GM12878 (cell line): ENCODE measurements at regions not wholly inside any gene's neighbourhood (a gene's known extent, or its start where the extent isn't known, plus 50 kb on each side); places are given as distances from the start of the nearest gene placed in this dataset.

Experiments used
- ATAC-seq: fragments of 200-7000 bp; cut with Tn5 transposase; 3 replicates; pipeline ENCODE4 v1.9.1; 2020; ENCODE audit warnings: mild to moderate bottlenecking, moderate library complexity
- BruUV-seq: library from RNA; stranded (reverse); fragments of 400-500 nt; replicated peaks from 2 replicates; lab custom pipeline; 2021; lab: Mats Ljungman, UMichigan
- CTCF ChIA-PET: fragments of 300-600 bp; sonication (Branson Sonifier 250); formaldehyde crosslinking; extraction: SDS; loops from one replicate; lab custom pipeline; 2021; ENCODE audit warnings: inconsistent platforms; lab: Yijun Ruan, JAX
- POLR2A ChIA-PET: fragments of 350-600 bp; formaldehyde crosslinking; extraction: SDS; loops from one replicate; lab custom pipeline; 2021; ENCODE audit warnings: inconsistent platforms; lab: Charles Lee
- RAD21 ChIA-PET: fragments of 300-600 bp; sonication (Branson Sonifier 250); formaldehyde crosslinking; loops from one replicate; lab custom pipeline; 2023; ENCODE audit warnings: antibody characterized with exemption; ENCODE audit not compliant: unreplicated experiment; lab: Charles Lee
- SMC1A ChIA-PET: fragments of 300-600 bp; sonication (Branson Sonifier 250); formaldehyde crosslinking; loops from one replicate; lab custom pipeline; 2023; ENCODE audit not compliant: unreplicated experiment, uncharacterized antibody; lab: Charles Lee
- DNase-seq: peaks from one replicate; pipeline ENCODE4 v3.0.0-alpha.2; 2011; ENCODE audit warnings: low read depth, low spot score
- FAIRE-seq: peaks from 3 replicates; lab custom pipeline; 2011; peaks lifted over from hg19 to GRCh38; lab: Jason Lieb, UNC
- H2AFZ ChIP-seq: 2 replicates; pipeline ENCODE4 v1.6.0; 2011; ENCODE audit warnings: low read depth, low read length, control low read depth; ENCODE audit not compliant: control insufficient read depth
- H3K27ac ChIP-seq: 2 replicates; pipeline ENCODE4 v1.5.1; 2011; ENCODE audit warnings: control low read depth; ENCODE audit not compliant: control insufficient read depth, insufficient read depth
- H3K27me3 ChIP-seq, 2 experiments: replicated peaks in 1 of 2; 2 replicates each; pipeline versions ENCODE4 v1.6.0 to v1.6.1; 2011; ENCODE audit warnings: low read length in 1 of 2; ENCODE audit not compliant: control insufficient read depth in 2 of 2, insufficient read depth in 2 of 2
- H3K36me3 ChIP-seq, 2 experiments: 2 replicates each; pipeline ENCODE4 v1.5.1; 2011; ENCODE audit warnings: low read length in 1 of 2; ENCODE audit not compliant: control insufficient read depth in 2 of 2, insufficient read depth in 2 of 2
- H3K4me1 ChIP-seq: 2 replicates; pipeline ENCODE4 v1.6.1; 2011; ENCODE audit warnings: mild to moderate bottlenecking, low read length, moderate library complexity, mixed read lengths; ENCODE audit not compliant: control insufficient read depth, insufficient read depth
- H3K4me2 ChIP-seq: 2 replicates; pipeline ENCODE4 v1.6.0; 2011; ENCODE audit warnings: control low read depth; ENCODE audit not compliant: control insufficient read depth, insufficient read depth
- H3K4me3 ChIP-seq: fragments of 200-600 bp; sonication (generic); 2 replicates; pipeline ENCODE4 v1.5.1; 2016
- H3K79me2 ChIP-seq: 2 replicates; pipeline ENCODE4 v1.6.0; 2011; ENCODE audit warnings: low read length; ENCODE audit not compliant: control insufficient read depth, insufficient read depth
- H3K9ac ChIP-seq: 2 replicates; pipeline ENCODE4 v1.8.0; 2011; ENCODE audit warnings: low read length, control low read depth, mixed read lengths; ENCODE audit not compliant: control insufficient read depth, insufficient read depth
- H3K9me3 ChIP-seq: replicated peaks from 3 replicates; pipeline ENCODE4 v1.5.1; 2011; ENCODE audit warnings: mild to moderate bottlenecking, low read length; ENCODE audit not compliant: control insufficient read depth, insufficient read depth
- H4K20me1 ChIP-seq: 2 replicates; pipeline ENCODE4 v1.6.0; 2011; ENCODE audit not compliant: control insufficient read depth, insufficient read depth
- BRCA1 ChIP-seq: IDR thresholded peaks from 2 replicates; pipeline ENCODE4 v1.6.1; 2011; ENCODE audit warnings: low read depth, low read length, improper control_type of control experiment
- CTCF ChIP-seq, 3 experiments: IDR thresholded peaks in 2 of 3; conservative IDR thresholded peaks in 1 of 3; 2 replicates each; pipeline ENCODE4 v1.5.1; 2011; ENCODE audit warnings: low read depth in 3 of 3, low read length in 3 of 3, mild to moderate bottlenecking in 3 of 3, control low read depth in 2 of 3, moderate library complexity in 2 of 3, inconsistent platforms in 1 of 3, mixed read lengths in 1 of 3; ENCODE audit not compliant: control insufficient read depth in 2 of 3, insufficient read depth in 1 of 3; ENCODE audit errors: extremely low read depth in 1 of 3
- EED ChIP-seq: sonication (generic); IDR thresholded peaks from 2 replicates; pipeline ENCODE4 v1.6.1; 2016; ENCODE audit warnings: antibody characterized with exemption, low read depth
- ETV6 ChIP-seq, 2 experiments: fragments of 450-650 bp in 1 of 2; IDR thresholded peaks in 1 of 2; conservative IDR thresholded peaks in 1 of 2; 2 replicates each; pipeline ENCODE4 v1.6.1; 2014; ENCODE audit warnings: antibody characterized with exemption in 1 of 2, borderline replicate concordance in 1 of 2, low read depth in 1 of 2, mild to moderate bottlenecking in 1 of 2, moderate library complexity in 1 of 2
- HDAC2 ChIP-seq: fragments of 200-600 bp; sonication (generic); IDR thresholded peaks from 2 replicates; pipeline ENCODE4 v1.6.1; 2017
- KLF5 ChIP-seq: fragments of 450-650 bp; IDR thresholded peaks from 2 replicates; pipeline ENCODE4 v1.6.1; 2014; ENCODE audit warnings: mild to moderate bottlenecking; ENCODE audit not compliant: partially characterized antibody
- NR2C1 ChIP-seq: fragments of 450-650 bp; IDR thresholded peaks from 2 replicates; pipeline ENCODE4 v1.6.1; 2017; ENCODE audit warnings: antibody characterized with exemption, mild to moderate bottlenecking, moderate library complexity
- PAX5 ChIP-seq: IDR thresholded peaks from 2 replicates; pipeline ENCODE4 v1.6.1; 2011; ENCODE audit warnings: low read depth, low read length, borderline replicate concordance
- PAX8 ChIP-seq: fragments of 450-650 bp; IDR thresholded peaks from 2 replicates; pipeline ENCODE4 v1.6.1; 2017; ENCODE audit warnings: mild to moderate bottlenecking, moderate library complexity
- POLR2A ChIP-seq: IDR thresholded peaks from 2 replicates; pipeline ENCODE4 v1.6.1; 2011; ENCODE audit warnings: low read depth, mild to moderate bottlenecking, low read length
- SKIL ChIP-seq: fragments of 450-650 bp; IDR thresholded peaks from 2 replicates; pipeline ENCODE4 v1.6.1; 2017; ENCODE audit warnings: mild to moderate bottlenecking, low read depth, inconsistent platforms; ENCODE audit not compliant: poor library complexity, severe bottlenecking
- SMC3 ChIP-seq: IDR thresholded peaks from 2 replicates; pipeline ENCODE4 v1.6.1; 2011; ENCODE audit warnings: low read length, improper control_type of control experiment, borderline replicate concordance
- STAT3 ChIP-seq: IDR thresholded peaks from 2 replicates; pipeline ENCODE4 v1.6.1; 2011; ENCODE audit warnings: low read depth, low read length, improper control_type of control experiment
- YBX1 ChIP-seq: fragments of 450-650 bp; IDR thresholded peaks from 2 replicates; pipeline ENCODE4 v1.6.1; 2016; ENCODE audit warnings: antibody characterized with exemption
- ZBTB33 ChIP-seq: fragments of 450-650 bp; IDR thresholded peaks from 2 replicates; pipeline ENCODE4 v1.6.1; 2017; ENCODE audit warnings: mild to moderate bottlenecking
- ZNF217 ChIP-seq: fragments of 450-650 bp; IDR thresholded peaks from 2 replicates; pipeline ENCODE4 v1.6.1; 2017; ENCODE audit warnings: antibody characterized with exemption, mild to moderate bottlenecking
- WGBS: methylation state at CpG from one replicate; pipeline ENCODE4 v1.1.6; 2016; ENCODE audit warnings: low lambda C conversion rate; ENCODE audit not compliant: insufficient replicate concordance, insufficient coverage; ENCODE audit errors: missing lambda C conversion rate; 5-methylcytosine and 5-hydroxymethylcytosine counted together
- in situ Hi-C: fragments of 300-500 bp; cut with MboI; formaldehyde crosslinking; loops from 9 replicates; pipeline ENCODE4 v1.14.3; 2018; ENCODE audit warnings: mixed read lengths
- intact Hi-C: fragments of 100-400 bp; cut with micrococcal nuclease; formaldehyde crosslinking; loops from one replicate; pipeline ENCODE4 v1.14.2; 2022; ENCODE audit not compliant: unreplicated experiment

GRCh38 chr9:129405827-129406213 is 215.1 kb downstream of the C9orf50 start (continued):
- TF ChIP-seq PAX8 (no peak), ZNF217 (no peak), EED (no peak), KLF5 (no peak)

- no peaks in the 10 kb centered on the region for H4K20me1 ChIP-seq
- RAD21 ChIA-PET = no interaction called here
- POLR2A ChIA-PET = no interaction called here
- no peak for ATAC-seq
- no peak overlapping the region for H2AFZ ChIP-seq
- no peaks in the 10 kb centered on the region; the same call in 2 of the 3 replicates for H3K9me3 ChIP-seq
- 37% methylated on average over 12 of the region's 13 CpGs for WGBS
- BruUV-seq = no TSS peak
- DNase-seq = no peak
- no peak overlapping the region for H3K4me2 ChIP-seq
- CTCF ChIA-PET = no interaction called here
- FAIRE-seq = no peak
- H3K9ac ChIP-seq = no peak overlapping the region
- in situ Hi-C loops (no loop called here), intact Hi-C loops (no loop called here)
- no peaks in the 10 kb centered on the region for H3K79me2 ChIP-seq
- no peaks in the 10 kb centered on the region for H3K27me3 ChIP-seq
- H3K36me3 ChIP-seq = no peaks in the 10 kb centered on the region
- SMC1A ChIA-PET = no interaction called here
- H3K27ac ChIP-seq = no peak overlapping the region
- no peaks in the 10 kb centered on the region for H3K4me1 ChIP-seq
- no peak overlapping the region for H3K4me3 ChIP-seq
- no peak for TF ChIP-seq PAX5
- TF ChIP-seq SMC3 = no peak
- TF ChIP-seq HDAC2 = no peak
- TF ChIP-seq SKIL = no peak
- no peak for TF ChIP-seq POLR2A
- no peak for TF ChIP-seq ETV6 (conservative IDR thresholded peaks at IDR 0.05 in 1 of 2, IDR thresholded peaks at IDR 0.05 in 1 of 2; ENCODE audit: borderline replicate concordance in 1 of 2, low read depth in 1 of 2)
- no peak for TF ChIP-seq NR2C1
- no peak for TF ChIP-seq BRCA1
- TF ChIP-seq STAT3 = no peak
- no peak for TF ChIP-seq YBX1
- no peak for TF ChIP-seq ZBTB33
- TF ChIP-seq CTCF (IDR thresholded peaks at IDR 0.05 in 2 of 3, conservative IDR thresholded peaks at IDR 0.05 in 1 of 3; ENCODE audit: control insufficient read depth in 2 of 3, extremely low read depth in 1 of 3, insufficient read depth in 1 of 3, low read depth in 3 of 3, low read length in 3 of 3) = no peak
Measured at GRCh38 chr9:129405089-129405826, 215.6 kb downstream of the C9orf50 start.
